Endothelial cell of umbilical vein (primary cell): ENCODE measurements at regions not wholly inside any gene's neighbourhood (a gene's known extent, or its start where the extent isn't known, plus 50 kb on each side); places are given as distances from the start of the nearest gene placed in this dataset.

ENCODE experiments used
- BruUV-seq: library from RNA; stranded (reverse); fragments of 400-500 nt; replicated peaks from 2 replicates; lab custom pipeline; 2021; lab: Mats Ljungman, UMichigan
- CTCF ChIA-PET: fragments of 300-600, 350-600 bp; sonication (Branson Sonifier 250); formaldehyde crosslinking; loops from one replicate; lab custom pipeline; 2021; ENCODE audit warnings: antibody characterized with exemption, inconsistent platforms; lab: Charles Lee
- POLR2A ChIA-PET: fragments of 300-600, 350-600 bp; sonication (Branson Sonifier 250); formaldehyde crosslinking; loops from one replicate; lab custom pipeline; 2021; ENCODE audit warnings: antibody characterized with exemption, inconsistent platforms; lab: Charles Lee
- DNase-seq: peaks from one replicate; pipeline ENCODE4 v3.0.0-alpha.2; 2011; ENCODE audit warnings: low read depth, low spot score
- FAIRE-seq: peaks from 2 replicates; lab custom pipeline; 2011; peaks lifted over from hg19 to GRCh38; lab: Jason Lieb, UNC
- H2AFZ ChIP-seq: 2 replicates; pipeline ENCODE4 v1.6.0; 2012; ENCODE audit warnings: low read depth, low read length, control low read depth, inconsistent platforms
- H3K27ac ChIP-seq: 2 replicates; pipeline ENCODE4 v1.5.1; 2011; ENCODE audit warnings: low read depth, mild to moderate bottlenecking, control low read depth, low read length, moderate library complexity; ENCODE audit not compliant: insufficient read depth
- H3K27me3 ChIP-seq, 2 experiments: 2 replicates each; pipeline versions ENCODE4 v1.6.0 to v1.6.1; 2011; ENCODE audit warnings: low read length in 2 of 2, mixed read lengths in 1 of 2; ENCODE audit not compliant: control insufficient read depth in 2 of 2, insufficient read depth in 2 of 2
- H3K36me3 ChIP-seq, 2 experiments: 2 replicates in 1 of 2; 3 replicates in 1 of 2; pipeline ENCODE4 v1.5.1; 2011; ENCODE audit warnings: low read length in 2 of 2, mild to moderate bottlenecking in 1 of 2, moderate library complexity in 1 of 2; ENCODE audit not compliant: control insufficient read depth in 2 of 2, insufficient read depth in 2 of 2; ENCODE audit errors: extremely low read depth in 1 of 2
- H3K4me1 ChIP-seq: 3 replicates; pipeline ENCODE4 v1.5.1; 2011; ENCODE audit warnings: mild to moderate bottlenecking, low read length; ENCODE audit not compliant: control insufficient read depth, insufficient read depth; ENCODE audit errors: extremely low read depth
- H3K4me2 ChIP-seq: 2 replicates; pipeline ENCODE4 v1.6.1; 2011; ENCODE audit warnings: low read length, control low read depth, mixed read lengths; ENCODE audit not compliant: insufficient read depth
- H3K4me3 ChIP-seq, 3 experiments: fragments of 200-600 bp in 1 of 3; sonication (generic), shearing (Covaris generic) in 1 of 3; replicated peaks in 1 of 3; 2 replicates each; pipeline ENCODE4 v1.5.1; 2011 to 2016; ENCODE audit warnings: control low read depth in 3 of 3, low read length in 3 of 3, mild to moderate bottlenecking in 2 of 3, inconsistent platforms in 1 of 3, low read depth in 1 of 3, moderate library complexity in 1 of 3; ENCODE audit not compliant: insufficient read depth in 1 of 3
- H3K79me2 ChIP-seq: 2 replicates; pipeline ENCODE4 v1.6.0; 2012; ENCODE audit warnings: low read length, inconsistent platforms; ENCODE audit not compliant: control insufficient read depth, insufficient read depth
- H3K9ac ChIP-seq: replicated peaks from 2 replicates; pipeline ENCODE3; 2011; ENCODE audit warnings: low read length, control low read depth; ENCODE audit not compliant: insufficient read depth; ENCODE audit errors: extremely low read depth
- H3K9me1 ChIP-seq: replicated peaks from 3 replicates; pipeline ENCODE4 v1.6.0; 2011; ENCODE audit warnings: mild to moderate bottlenecking, low read length; ENCODE audit not compliant: control insufficient read depth, insufficient read depth; ENCODE audit errors: extremely low read depth
- H3K9me3 ChIP-seq: replicated peaks from 2 replicates; pipeline ENCODE4 v1.5.1; 2012; ENCODE audit warnings: low read length, inconsistent platforms; ENCODE audit not compliant: control insufficient read depth, insufficient read depth
- H4K20me1 ChIP-seq: replicated peaks from 2 replicates; pipeline ENCODE3; 2011; ENCODE audit warnings: mild to moderate bottlenecking, low read length; ENCODE audit not compliant: control insufficient read depth, insufficient read depth; ENCODE audit errors: extremely low read depth
- EZH2 ChIP-seq: IDR thresholded peaks from 2 replicates; pipeline ENCODE4 v1.6.1; 2012; ENCODE audit warnings: borderline replicate concordance, low read depth, mild to moderate bottlenecking, moderate library complexity, low read length, inconsistent platforms; ENCODE audit not compliant: severe bottlenecking
- FOS ChIP-seq: IDR thresholded peaks from 2 replicates; pipeline ENCODE4 v1.6.1; 2011; ENCODE audit warnings: mild to moderate bottlenecking, low read length, moderate library complexity, borderline replicate concordance; ENCODE audit not compliant: insufficient read depth
- GATA2 ChIP-seq: IDR thresholded peaks from 2 replicates; pipeline ENCODE4 v1.7.0; 2011; ENCODE audit warnings: low read depth, mild to moderate bottlenecking, moderate library complexity, mixed read lengths, low read length; ENCODE audit not compliant: insufficient read length, insufficient read depth
- JUN ChIP-seq: IDR thresholded peaks from 2 replicates; pipeline ENCODE4 v1.6.1; 2011; ENCODE audit warnings: borderline replicate concordance, low read depth; ENCODE audit not compliant: insufficient read length, insufficient read depth
- MAX ChIP-seq: IDR thresholded peaks from 2 replicates; pipeline ENCODE4 v1.6.1; 2011; ENCODE audit not compliant: insufficient read depth, insufficient read length
- MYC ChIP-seq: IDR thresholded peaks from one replicate; pipeline ENCODE4 v1.6.1; 2011; ENCODE audit warnings: mild to moderate bottlenecking, low read depth, low read length
- POLR2A ChIP-seq: IDR thresholded peaks from 2 replicates; pipeline ENCODE4 v1.6.1; 2012; ENCODE audit warnings: low read depth, mild to moderate bottlenecking, control low read depth, low read length
- POLR2AphosphoS5 ChIP-seq: IDR thresholded peaks from 2 replicates; pipeline ENCODE4 v1.6.1; 2012; ENCODE audit warnings: low read depth, mild to moderate bottlenecking, control low read depth, low read length, moderate library complexity; ENCODE audit not compliant: insufficient read depth
- dilution Hi-C: fragments of 300-500 bp; cut with MboI; formaldehyde crosslinking; loops from one replicate; pipeline ENCODE4 v1.15.0; 2019; ENCODE audit warnings: low sequenced_read_pairs; ENCODE audit not compliant: extremely low pct_ligation_motif_present
- intact Hi-C: fragments of 100-400 bp; cut with micrococcal nuclease; formaldehyde crosslinking; loops from one replicate; pipeline ENCODE4 v1.10.0; 2022
- TF ChIP-seq, protein P1 (sequence below), 2 donors: IDR thresholded peaks; 1 replicate in 1 of 2; 2 replicates in 1 of 2; pipeline ENCODE4 v1.5.1; 2011; ENCODE audit warnings: low read length in 2 of 2, mild to moderate bottlenecking in 2 of 2, moderate library complexity in 2 of 2, control low read depth in 1 of 2, inconsistent platforms in 1 of 2, low read depth in 1 of 2; ENCODE audit not compliant: insufficient read depth in 1 of 2; ENCODE audit errors: extremely low read depth in 1 of 2

GRCh38 chr6:156027248-156027626, 571.6 kb upstream of the NOX3 start:
- Histone ChIP-seq H3K79me2 (no peaks in the 10 kb centered on the region), H3K36me3 (no peaks in the 10 kb centered on the region), H3K9ac (no peak overlapping the region), H3K27ac (no peak overlapping the region), H3K27me3 (no peaks in the 10 kb centered on the region), H2AFZ (no peak overlapping the region), H3K9me3 (no peaks in the 10 kb centered on the region), H3K4me3 (no peak overlapping the region), H3K9me1 (no peaks in the 10 kb centered on the region), H3K4me1 (no peaks in the 10 kb centered on the region), H4K20me1 (no peaks in the 10 kb centered on the region), H3K4me2 (no peak overlapping the region)
- FAIRE-seq (no peak), DNase-seq (no peak)
- TF ChIP-seq POLR2AphosphoS5: no peak
- no peak for TF ChIP-seq GATA2
- TF ChIP-seq MAX: no peak
- TF ChIP-seq FOS: no peak
- TF ChIP-seq MYC: no peak
- TF ChIP-seq, protein P1, sequence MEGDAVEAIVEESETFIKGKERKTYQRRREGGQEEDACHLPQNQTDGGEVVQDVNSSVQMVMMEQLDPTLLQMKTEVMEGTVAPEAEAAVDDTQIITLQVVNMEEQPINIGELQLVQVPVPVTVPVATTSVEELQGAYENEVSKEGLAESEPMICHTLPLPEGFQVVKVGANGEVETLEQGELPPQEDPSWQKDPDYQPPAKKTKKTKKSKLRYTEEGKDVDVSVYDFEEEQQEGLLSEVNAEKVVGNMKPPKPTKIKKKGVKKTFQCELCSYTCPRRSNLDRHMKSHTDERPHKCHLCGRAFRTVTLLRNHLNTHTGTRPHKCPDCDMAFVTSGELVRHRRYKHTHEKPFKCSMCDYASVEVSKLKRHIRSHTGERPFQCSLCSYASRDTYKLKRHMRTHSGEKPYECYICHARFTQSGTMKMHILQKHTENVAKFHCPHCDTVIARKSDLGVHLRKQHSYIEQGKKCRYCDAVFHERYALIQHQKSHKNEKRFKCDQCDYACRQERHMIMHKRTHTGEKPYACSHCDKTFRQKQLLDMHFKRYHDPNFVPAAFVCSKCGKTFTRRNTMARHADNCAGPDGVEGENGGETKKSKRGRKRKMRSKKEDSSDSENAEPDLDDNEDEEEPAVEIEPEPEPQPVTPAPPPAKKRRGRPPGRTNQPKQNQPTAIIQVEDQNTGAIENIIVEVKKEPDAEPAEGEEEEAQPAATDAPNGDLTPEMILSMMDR (IDR thresholded peaks at IDR 0.05; ENCODE audit: extremely low read depth in 1 of 2, insufficient read depth in 1 of 2, low read depth in 1 of 2, low read length in 2 of 2): no peak
- TF ChIP-seq JUN: no peak
- no peak for TF ChIP-seq EZH2
- TF ChIP-seq POLR2A: no peak
- intact Hi-C loops (no loop called here), dilution Hi-C loops (no loop called here)
- no TSS peak for BruUV-seq
- POLR2A ChIA-PET: no interaction called here
- CTCF ChIA-PET: no interaction called here
